ENCODE measurements at regions not wholly inside any gene's neighbourhood (a gene's known extent, or its start where the extent isn't known, plus 50 kb on each side); places are given as distances from the start of the nearest gene placed in this dataset.

DNA sequence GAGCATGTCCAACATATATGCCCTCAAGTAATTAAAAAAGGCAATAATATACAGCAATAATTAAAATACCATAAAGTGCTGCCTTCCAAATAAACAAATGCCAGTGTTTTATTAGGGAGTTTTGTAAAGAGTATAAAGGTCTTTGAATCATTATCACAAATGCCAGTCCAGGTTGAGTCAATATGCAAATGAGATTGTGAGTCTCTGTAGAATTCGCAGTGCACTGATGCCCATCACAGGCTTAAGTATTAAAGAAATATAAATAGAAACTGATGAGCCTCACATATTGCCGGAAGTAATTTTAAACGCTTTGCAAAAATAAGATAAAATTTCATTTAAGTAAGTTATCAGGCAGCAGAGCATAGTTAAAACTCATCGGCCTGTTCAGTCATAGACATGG is 205.0 kb upstream of the TECRL start:
- POLR2A ChIA-PET: no interaction called here
- DNase-seq: no peak

GRCh38 chr4:64613046-64613445 is 203.8 kb upstream of the TECRL start:
- Mint-ChIP-seq H3K36me3 (ENCODE audit: low read depth) (no peaks in the 10 kb centered on the region), H3K27me3 (no peaks in the 10 kb centered on the region), H3K4me3 (no peak overlapping the region), H3K4me1 (no peaks in the 10 kb centered on the region), H3K27ac (no peak overlapping the region), H3K9me3 (ENCODE audit: low read depth) (no peaks in the 10 kb centered on the region)
- CTCF ChIA-PET: no interaction called here
- POLR2A ChIA-PET: no interaction called here
- DNase-seq (no peak), ATAC-seq (no peak)
- intact Hi-C loops (cut with DNase I, micrococcal nuclease): no loop called here

More for the DNA sequence above, 205.0 kb upstream of the TECRL start:
- intact Hi-C loops (cut with DNase I, micrococcal nuclease): no loop called here
- H3K36me3 Mint-ChIP-seq (ENCODE audit: low read depth): no peaks in the 10 kb centered on the region
- no peaks in the 10 kb centered on the region for H3K9me3 Mint-ChIP-seq (ENCODE audit: low read depth)
- H3K27me3 Mint-ChIP-seq: no peaks in the 10 kb centered on the region
- CTCF ChIA-PET: interaction anchor here (0.5 kb wide), 1 partner anchor 65 kb away, joined by 3 read pairs; no protein-coding TSS in a partner anchor
- no peaks in the 10 kb centered on the region for H3K4me1 Mint-ChIP-seq
- H3K4me3 Mint-ChIP-seq: no peak overlapping the region
- no peak for ATAC-seq
- H3K27ac Mint-ChIP-seq: no peak overlapping the region

- H3K4me3 Mint-ChIP-seq: no peak overlapping the region
- H3K27ac Mint-ChIP-seq: no peak overlapping the region
- no peak for DNase-seq
These were observed 188.8 kb upstream of the TECRL start for GRCh38 chr4:64598066-64598465.

DNA sequence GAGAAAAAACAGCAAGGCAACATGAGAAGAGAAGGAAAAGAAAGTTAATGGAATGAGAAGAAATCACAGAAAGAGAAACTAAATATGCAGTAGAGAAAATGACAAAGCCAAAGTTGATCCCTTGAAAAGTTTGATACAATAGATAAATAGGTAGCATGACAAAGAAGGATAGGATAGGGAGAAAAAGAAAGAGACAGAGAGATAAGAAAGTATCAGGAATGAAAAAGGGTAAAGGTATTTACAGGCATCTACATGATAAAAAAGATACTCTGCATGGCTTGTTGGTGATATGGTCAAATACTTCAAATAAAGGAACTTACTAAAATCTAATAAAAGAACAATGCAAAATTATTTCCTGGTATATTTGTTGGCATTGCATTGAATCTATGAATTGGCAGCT is 185.5 kb upstream of the TECRL start:
- Mint-ChIP-seq H3K9me3 (ENCODE audit: low read depth) (peaks cover 2% of the 10 kb centered on the region), H3K27me3 (no peaks in the 10 kb centered on the region), H3K4me1 (no peaks in the 10 kb centered on the region), H3K4me3 (no peak overlapping the region), H3K27ac (no peak overlapping the region), H3K36me3 (ENCODE audit: low read depth) (no peaks in the 10 kb centered on the region)
- ChIA-PET CTCF (no interaction called here), POLR2A (no interaction called here)
- intact Hi-C loops (cut with DNase I, micrococcal nuclease): no loop called here
- DNase-seq (no peak), ATAC-seq (no peak)

More at GRCh38 chr4:64598066-64598465, 188.8 kb upstream of the TECRL start:
- Mint-ChIP-seq H3K36me3 (ENCODE audit: low read depth) (no peaks in the 10 kb centered on the region), H3K27me3 (no peaks in the 10 kb centered on the region), H3K4me1 (no peaks in the 10 kb centered on the region), H3K9me3 (ENCODE audit: low read depth) (no peaks in the 10 kb centered on the region)
- CTCF ChIA-PET: no interaction called here
- ATAC-seq: no peak
- intact Hi-C loops (cut with DNase I, micrococcal nuclease): no loop called here
- POLR2A ChIA-PET: no interaction called here

DNA sequence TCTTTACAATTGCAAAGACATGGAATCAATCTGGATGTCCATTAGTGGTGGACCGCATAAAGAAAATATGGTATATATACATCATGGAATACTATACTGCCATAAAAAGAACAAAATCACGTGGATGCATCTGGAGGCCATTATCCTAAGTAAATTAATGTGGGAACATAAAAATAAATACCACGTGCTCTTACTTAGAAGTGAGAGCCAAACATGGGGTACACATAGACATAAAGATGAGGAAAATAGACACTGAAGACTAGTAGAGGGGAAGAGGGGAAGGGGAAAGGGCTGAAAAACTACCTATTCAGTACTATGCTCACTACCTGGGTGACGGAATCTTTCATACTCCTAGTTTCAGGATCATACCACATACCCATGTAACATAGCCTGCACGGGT is 179.3 kb upstream of the TECRL start:
- POLR2A ChIA-PET: no interaction called here
- CTCF ChIA-PET: no interaction called here
- no peaks in the 10 kb centered on the region for H3K4me1 Mint-ChIP-seq
- H3K27me3 Mint-ChIP-seq: no peaks in the 10 kb centered on the region
- intact Hi-C loops (cut with DNase I, micrococcal nuclease): no loop called here
- ATAC-seq: no peak
- H3K9me3 Mint-ChIP-seq (ENCODE audit: low read depth): peaks cover 2% of the 10 kb centered on the region
- no peaks in the 10 kb centered on the region for H3K36me3 Mint-ChIP-seq (ENCODE audit: low read depth)
- no peak overlapping the region for H3K4me3 Mint-ChIP-seq
- no peak for DNase-seq
- no peak overlapping the region for H3K27ac Mint-ChIP-seq

DNA sequence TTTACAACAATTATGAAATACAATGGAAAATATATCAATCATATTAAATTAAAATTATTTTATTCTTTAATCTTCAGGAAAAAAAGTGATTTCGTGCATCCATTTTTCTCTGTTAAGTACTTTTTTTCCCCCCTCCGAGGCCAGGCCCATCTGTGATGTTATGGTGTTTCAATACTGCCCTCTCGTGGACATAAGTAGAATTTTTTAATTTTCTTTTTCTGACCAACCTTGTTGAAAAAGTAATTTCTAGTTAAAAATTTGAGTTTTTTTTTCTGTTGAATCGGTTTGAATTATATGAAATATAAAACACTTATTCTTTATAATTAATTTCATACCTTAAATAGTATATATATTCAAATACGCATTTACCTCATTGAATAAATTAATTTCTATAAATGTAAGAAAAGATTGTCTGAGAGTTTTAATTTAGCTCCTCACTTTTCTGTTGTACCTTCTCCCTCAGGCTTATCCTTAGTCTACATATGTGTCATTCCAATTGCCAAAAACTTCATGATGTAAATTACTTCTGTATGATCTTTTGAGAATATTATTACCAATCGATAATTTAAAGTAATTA is 175.8 kb upstream of the TECRL start:
- ATAC-seq (no peak), DNase-seq (peak; percentile 29)
- H3K4me3 Mint-ChIP-seq: no peak overlapping the region
- no peaks in the 10 kb centered on the region for H3K27me3 Mint-ChIP-seq
- ChIA-PET CTCF (no interaction called here), POLR2A (no interaction called here)
- no peaks in the 10 kb centered on the region for H3K36me3 Mint-ChIP-seq (ENCODE audit: low read depth)
- intact Hi-C loops (cut with DNase I, micrococcal nuclease): loop anchor here in 1 of 2 experiments (1.0 kb wide), 1 partner anchor 427 kb away; no protein-coding TSS in a partner anchor
- H3K9me3 Mint-ChIP-seq (ENCODE audit: low read depth): no peaks in the 10 kb centered on the region
- H3K4me1 Mint-ChIP-seq: peaks cover 2% of the 10 kb centered on the region
- H3K27ac Mint-ChIP-seq: no peak overlapping the region

GRCh38 chr4:64584125-64584524 is 174.9 kb upstream of the TECRL start:
- Mint-ChIP-seq H3K36me3 (ENCODE audit: low read depth) (no peaks in the 10 kb centered on the region), H3K4me1 (peaks cover 2% of the 10 kb centered on the region), H3K9me3 (ENCODE audit: low read depth) (peaks cover 2% of the 10 kb centered on the region), H3K27ac (no peak overlapping the region), H3K4me3 (no peak overlapping the region), H3K27me3 (no peaks in the 10 kb centered on the region)
- ChIA-PET CTCF (interaction anchor here (0.7 kb wide), 1 partner anchor 17 kb away, joined by 4 read pairs; no protein-coding TSS in a partner anchor), POLR2A (no interaction called here)
- DNase-seq (no peak), ATAC-seq (no peak)
- intact Hi-C loops (cut with DNase I, micrococcal nuclease): no loop called here

- no peak overlapping the region for H3K27ac Mint-ChIP-seq
- ChIA-PET CTCF (no interaction called here), POLR2A (no interaction called here)
- H3K9me3 Mint-ChIP-seq (ENCODE audit: low read depth): peaks cover 2% of the 10 kb centered on the region
- no peaks in the 10 kb centered on the region for H3K27me3 Mint-ChIP-seq
- H3K4me3 Mint-ChIP-seq: no peak overlapping the region
- no peaks in the 10 kb centered on the region for H3K36me3 Mint-ChIP-seq (ENCODE audit: low read depth)
- intact Hi-C loops (cut with DNase I, micrococcal nuclease): no loop called here
- DNase-seq: no peak
- peaks cover 2% of the 10 kb centered on the region for H3K4me1 Mint-ChIP-seq
- ATAC-seq: no peak
These were observed 173.2 kb upstream of the TECRL start for GRCh38 chr4:64582492-64582891.

DNA sequence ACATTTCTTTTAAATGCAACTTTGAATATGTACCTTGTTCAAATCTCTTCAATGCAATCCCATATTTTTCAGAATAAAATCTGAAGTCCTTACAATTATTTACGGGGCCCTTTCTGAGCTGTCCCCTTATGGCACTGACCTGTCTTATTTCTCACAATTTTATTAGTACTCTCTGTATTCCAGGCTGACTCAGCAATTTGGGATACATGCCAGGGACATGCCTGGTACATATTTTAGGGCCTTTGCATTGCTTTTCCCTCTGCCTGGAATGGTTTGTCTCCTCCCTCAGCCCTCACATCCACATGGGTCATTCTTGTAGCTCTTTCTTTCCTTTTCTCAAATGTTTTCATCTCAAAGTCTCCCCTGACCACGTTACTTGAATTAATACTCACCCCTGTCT is 172.2 kb upstream of the TECRL start:
- Mint-ChIP-seq H3K27ac (no peak overlapping the region), H3K4me3 (no peak overlapping the region), H3K4me1 (peaks cover 2% of the 10 kb centered on the region), H3K27me3 (no peaks in the 10 kb centered on the region), H3K9me3 (ENCODE audit: low read depth) (peaks cover 2% of the 10 kb centered on the region), H3K36me3 (ENCODE audit: low read depth) (no peaks in the 10 kb centered on the region)
- DNase-seq: no peak
- ChIA-PET CTCF (no interaction called here), POLR2A (no interaction called here)
- ATAC-seq: no peak
- intact Hi-C loops (cut with DNase I, micrococcal nuclease): no loop called here

- ATAC-seq (no peak), DNase-seq (no peak)
- intact Hi-C loops (cut with DNase I, micrococcal nuclease): no loop called here
- no peak overlapping the region for H3K4me3 Mint-ChIP-seq
- POLR2A ChIA-PET: no interaction called here
- H3K27ac Mint-ChIP-seq: no peak overlapping the region
- CTCF ChIA-PET: no interaction called here
- no peaks in the 10 kb centered on the region for H3K36me3 Mint-ChIP-seq (ENCODE audit: low read depth)
- H3K4me1 Mint-ChIP-seq: no peaks in the 10 kb centered on the region
- no peaks in the 10 kb centered on the region for H3K27me3 Mint-ChIP-seq
- peaks cover 4% of the 10 kb centered on the region for H3K9me3 Mint-ChIP-seq (ENCODE audit: low read depth)
These were observed 154.9 kb upstream of the TECRL start for GRCh38 chr4:64564126-64564525.

DNA sequence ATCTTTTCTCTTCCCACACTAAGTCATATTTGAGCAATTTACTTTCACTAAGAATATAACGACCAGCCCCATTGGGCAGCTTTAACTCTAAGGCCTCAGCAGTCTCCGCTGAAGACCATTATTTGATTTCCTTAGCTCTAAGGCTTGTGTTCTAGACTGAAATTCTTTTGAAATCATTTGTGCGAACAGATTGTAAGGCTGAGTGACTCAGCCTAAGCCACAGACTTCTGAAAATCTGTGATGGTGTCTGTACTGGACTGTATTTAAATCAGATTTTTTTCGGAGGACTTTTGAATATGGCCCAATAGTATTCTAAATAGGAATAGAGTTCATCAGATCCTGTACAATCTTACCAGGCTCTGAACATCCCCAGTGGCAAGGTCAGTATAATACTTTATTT is 150.3 kb upstream of the TECRL start:
- ATAC-seq (no peak), DNase-seq (no peak)
- no peaks in the 10 kb centered on the region for H3K36me3 Mint-ChIP-seq (ENCODE audit: low read depth)
- CTCF ChIA-PET: interaction anchor here (1.1 kb wide), 1 partner anchor 17 kb away, joined by 3 read pairs; no protein-coding TSS in a partner anchor
- POLR2A ChIA-PET: no interaction called here
- peaks cover 4% of the 10 kb centered on the region for H3K9me3 Mint-ChIP-seq (ENCODE audit: low read depth)
- H3K4me3 Mint-ChIP-seq: no peak overlapping the region
- no peaks in the 10 kb centered on the region for H3K27me3 Mint-ChIP-seq
- intact Hi-C loops (cut with DNase I, micrococcal nuclease): no loop called here
- no peaks in the 10 kb centered on the region for H3K4me1 Mint-ChIP-seq
- no peak overlapping the region for H3K27ac Mint-ChIP-seq

DNA sequence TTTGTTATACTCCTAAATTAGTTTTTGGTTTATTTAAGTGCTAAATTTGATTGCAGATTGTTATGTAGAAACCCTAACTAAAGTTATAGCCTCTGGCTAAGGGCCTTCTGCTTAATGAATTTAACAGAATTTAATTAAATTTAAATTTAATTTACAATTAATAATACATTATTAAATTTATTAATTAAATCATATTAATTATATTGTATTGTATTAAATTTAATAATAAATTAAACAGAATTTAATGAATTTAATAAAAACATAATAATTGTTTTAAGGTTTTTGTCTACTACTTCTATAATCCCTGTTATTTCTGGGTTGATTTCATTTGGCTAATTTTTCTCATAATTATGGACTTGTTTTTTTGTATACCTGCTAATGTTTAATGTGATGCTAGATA is 141.9 kb upstream of the TECRL start:
- CTCF ChIA-PET: no interaction called here
- POLR2A ChIA-PET: no interaction called here
- Mint-ChIP-seq H3K27ac (no peak overlapping the region), H3K27me3 (no peaks in the 10 kb centered on the region), H3K4me3 (no peak overlapping the region), H3K4me1 (no peaks in the 10 kb centered on the region), H3K9me3 (ENCODE audit: low read depth) (no peaks in the 10 kb centered on the region), H3K36me3 (ENCODE audit: low read depth) (no peaks in the 10 kb centered on the region)
- intact Hi-C loops (cut with DNase I, micrococcal nuclease): no loop called here
- no peak for ATAC-seq
- DNase-seq: no peak

DNA sequence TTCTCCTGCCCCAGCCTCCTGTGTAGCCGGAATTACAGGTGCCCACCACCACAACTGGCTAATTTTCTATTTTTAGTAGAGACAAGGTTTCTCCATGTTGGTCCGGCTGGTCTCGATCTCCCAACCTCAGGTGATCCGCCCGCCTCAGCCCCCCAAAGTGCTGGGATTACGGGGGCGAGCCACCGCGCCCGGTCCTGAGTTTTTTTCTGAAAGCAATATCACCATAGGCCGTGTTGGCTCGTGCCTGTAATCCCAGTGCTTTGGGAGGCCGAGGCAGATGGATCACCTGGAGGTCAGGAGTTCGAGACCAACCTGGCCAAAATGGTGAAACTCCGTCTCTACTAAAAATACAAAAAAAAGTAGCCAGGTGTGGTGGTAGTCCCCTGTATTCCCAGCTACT is 136.3 kb upstream of the TECRL start:
- no peak overlapping the region for H3K4me3 Mint-ChIP-seq
- ChIA-PET POLR2A (no interaction called here), CTCF (no interaction called here)
- DNase-seq (no peak), ATAC-seq (no peak)
- no peaks in the 10 kb centered on the region for H3K27me3 Mint-ChIP-seq
- intact Hi-C loops (cut with DNase I, micrococcal nuclease): no loop called here
- no peaks in the 10 kb centered on the region for H3K4me1 Mint-ChIP-seq
- H3K36me3 Mint-ChIP-seq (ENCODE audit: low read depth): no peaks in the 10 kb centered on the region
- H3K27ac Mint-ChIP-seq: no peak overlapping the region
- H3K9me3 Mint-ChIP-seq (ENCODE audit: low read depth): no peaks in the 10 kb centered on the region
